DMS79 treated with DMSO at 0.1 percent for 48 hours (cell line): ENCODE measurements at regions not wholly inside any gene's neighbourhood (a gene's known extent, or its start where the extent isn't known, plus 50 kb on each side); places are given as distances from the start of the nearest gene placed in this dataset.
A peak's percentile ranks its signal among the peaks of the same experiment; 100 is the strongest.
"Not testable (repeated sequence)": the region's sequence is repeated elsewhere in the genome, so short reads cannot be mapped to it uniquely, and the experiment has no call there.

Experiments
- DNase-seq: peaks from one replicate; lab custom pipeline; 2025; lab: John Stamatoyannopoulos, UW

DNA sequence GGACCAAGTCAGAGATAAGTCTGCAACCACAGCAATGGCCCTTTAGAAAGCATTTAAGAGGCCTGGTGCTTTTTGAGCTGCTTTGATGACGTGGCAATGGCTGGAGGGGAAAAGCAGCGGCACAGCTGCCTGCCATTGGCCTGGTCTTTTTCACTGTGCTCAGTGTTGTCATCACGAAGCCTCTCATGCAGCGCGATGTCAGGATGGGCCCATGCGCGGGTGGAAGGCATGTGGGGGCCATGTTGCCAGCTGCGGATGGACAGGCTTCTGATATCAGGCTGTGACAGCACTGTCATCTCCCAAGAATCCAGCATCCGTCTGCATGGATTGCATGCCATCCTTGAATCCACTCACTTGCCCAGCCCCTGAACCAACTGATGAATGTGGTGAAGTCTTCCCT, 204.5 kb downstream of the ACKR3 start:
- peak; percentile 24 for DNase-seq

GRCh38 chr2:236775511-236775910, 205.9 kb downstream of the ACKR3 start:
- peak; percentile 32 for DNase-seq

DNA sequence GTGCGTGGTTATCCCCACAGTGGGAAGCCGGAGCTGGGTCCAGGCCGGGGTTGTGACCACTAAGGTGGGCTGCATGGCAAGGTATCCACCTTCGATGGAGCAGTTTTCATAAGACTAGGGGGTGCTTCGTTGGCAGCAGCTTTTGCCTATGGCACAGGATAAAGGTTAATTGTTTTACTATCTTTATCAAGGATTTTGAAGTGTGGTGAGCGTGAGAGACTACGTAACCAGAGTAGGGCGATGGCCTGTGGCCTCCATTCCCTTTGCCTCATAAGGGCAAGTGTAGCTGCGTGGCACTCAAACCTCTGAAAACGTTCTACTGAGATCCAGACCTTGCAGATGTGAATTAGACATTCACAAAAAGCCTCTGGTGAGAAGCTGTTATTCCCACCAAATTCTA, 206.6 kb downstream of the ACKR3 start:
- no peak for DNase-seq

DNA sequence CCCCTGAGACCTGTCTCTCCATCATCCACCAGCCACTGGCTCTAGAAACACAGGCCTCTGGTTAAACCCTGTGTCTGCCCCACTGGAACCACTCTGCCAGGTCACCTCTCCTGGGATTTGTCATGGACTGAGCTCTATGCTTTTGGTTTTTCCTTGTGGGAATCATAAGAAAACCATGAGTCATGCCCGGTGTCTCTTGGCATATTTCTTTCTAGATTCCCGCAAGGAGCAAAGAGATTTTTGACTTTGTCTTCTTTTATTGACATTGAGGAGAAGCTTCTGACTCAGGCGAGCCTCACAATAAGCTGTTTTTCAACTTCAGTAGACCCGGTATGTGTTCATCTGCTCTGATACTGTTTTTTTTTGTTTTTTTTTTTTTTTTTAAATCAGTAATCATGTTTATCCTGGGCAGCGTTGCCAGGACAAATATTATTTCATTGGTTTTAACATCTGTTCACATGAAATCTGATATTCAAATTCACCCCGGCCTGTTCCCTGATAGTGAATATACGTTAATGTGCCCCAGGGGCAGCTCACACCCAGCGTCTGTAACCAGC, 207.1 kb downstream of the ACKR3 start:
- peak; percentile 70 for DNase-seq

DNA sequence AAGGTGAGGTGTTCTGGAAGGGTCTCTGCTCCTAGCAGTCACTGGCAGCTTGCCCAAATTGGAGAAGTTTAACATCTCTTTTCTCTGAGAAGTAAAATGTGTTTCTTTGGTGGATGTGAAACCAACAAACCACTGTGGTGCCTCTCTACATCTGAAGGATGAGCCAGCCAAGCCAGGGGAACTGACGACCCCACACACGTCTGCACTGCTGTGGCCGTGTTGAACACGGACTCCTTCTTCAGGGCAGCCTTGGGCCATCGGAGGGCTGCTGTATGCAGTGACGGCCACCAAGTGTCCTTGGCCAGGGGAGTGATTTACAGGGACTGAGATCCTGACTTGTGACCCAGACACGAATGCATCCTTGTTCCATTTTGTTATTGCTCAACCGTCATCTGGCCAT, 207.8 kb downstream of the ACKR3 start:
- no peak for DNase-seq

DNA sequence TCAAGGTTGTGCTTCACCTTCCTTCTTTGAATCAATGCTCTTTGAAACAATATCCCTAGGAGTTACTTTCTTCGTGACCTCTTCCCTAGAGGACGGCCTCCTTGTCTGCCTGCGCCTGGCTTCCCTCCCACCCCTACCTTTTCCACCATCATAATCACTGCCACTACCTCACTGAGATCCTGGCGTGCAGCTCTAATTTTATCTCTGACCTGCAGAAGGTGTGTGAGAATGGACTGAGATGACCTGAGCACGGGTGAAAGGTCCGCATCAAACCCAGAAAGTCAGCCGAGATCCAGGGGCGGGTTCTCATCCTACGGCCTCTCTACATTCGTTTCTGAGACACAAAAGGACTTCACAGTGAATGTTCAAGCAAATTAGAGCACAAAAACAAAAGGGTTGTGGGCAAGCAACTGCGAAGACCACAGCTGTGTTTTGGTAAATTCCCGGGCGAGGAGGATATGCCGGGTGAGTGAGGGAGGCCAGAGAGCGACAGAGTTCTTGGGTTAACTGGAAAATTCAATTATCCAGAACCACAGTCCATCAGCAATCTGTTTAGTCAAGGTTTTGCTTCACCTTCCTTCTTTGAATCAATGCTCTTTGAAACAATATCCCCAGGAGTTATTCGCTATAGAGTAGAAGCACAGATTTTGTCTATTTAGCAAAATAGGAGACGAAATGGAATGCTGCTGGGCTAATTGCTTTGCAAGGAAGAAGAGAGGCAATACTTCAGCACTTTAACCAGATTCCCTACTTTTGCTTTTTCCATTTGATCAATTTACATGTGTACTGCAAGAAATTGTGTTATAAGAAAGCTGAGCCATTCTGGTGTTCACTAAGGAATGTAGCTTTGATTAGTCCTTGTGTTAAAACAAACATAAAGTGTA, 212.6 kb downstream of the ACKR3 start:
- DNase-seq = no peak

DNA sequence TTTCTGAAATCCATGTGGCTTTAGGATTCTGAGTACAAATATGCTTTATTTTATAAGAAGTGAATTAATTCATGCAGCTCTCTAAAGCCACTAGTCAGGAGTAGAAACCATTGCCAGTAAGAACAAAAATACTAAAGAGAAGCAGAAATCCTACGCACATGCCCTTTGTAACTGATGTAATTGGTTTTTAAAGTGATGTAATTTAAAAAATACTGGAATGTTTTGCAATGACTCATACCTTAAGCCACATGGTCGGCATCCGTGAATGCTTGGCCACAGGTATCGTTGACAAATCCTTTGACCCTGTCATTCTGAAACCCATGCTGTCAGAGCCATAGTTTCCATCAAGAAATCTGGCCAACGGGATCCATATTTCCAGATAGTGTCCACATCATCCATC, 213.3 kb downstream of the ACKR3 start:
- no peak for DNase-seq

DNA sequence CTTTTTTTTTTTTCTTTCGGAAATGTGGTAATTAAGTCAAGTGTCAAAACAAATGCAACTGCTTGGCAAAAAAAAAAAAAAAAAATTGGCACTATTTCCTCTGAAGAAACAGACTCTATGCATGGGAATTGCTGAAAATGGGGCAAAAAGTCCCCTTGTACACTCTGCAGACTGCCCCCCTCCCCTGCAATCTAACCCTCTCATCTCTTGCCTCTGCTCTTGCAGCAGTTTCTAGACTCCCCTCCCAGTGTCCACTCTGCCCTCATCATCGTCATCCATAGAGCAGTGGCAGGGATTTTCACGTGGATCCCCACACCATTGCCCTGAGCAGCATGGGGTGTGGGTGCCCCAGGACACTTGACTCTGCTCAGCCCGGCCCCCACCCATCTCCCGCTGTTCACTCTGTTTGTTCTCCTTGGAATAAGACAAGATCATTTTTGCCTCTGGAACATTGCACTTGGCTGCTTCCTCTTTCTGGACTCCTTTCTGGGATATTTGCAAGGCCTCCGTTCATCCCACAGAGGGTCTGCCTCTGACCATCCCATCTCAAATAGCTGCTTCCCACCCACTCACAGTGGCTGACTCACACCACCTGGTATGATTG, 213.9 kb downstream of the ACKR3 start:
- no peak for DNase-seq

DNA sequence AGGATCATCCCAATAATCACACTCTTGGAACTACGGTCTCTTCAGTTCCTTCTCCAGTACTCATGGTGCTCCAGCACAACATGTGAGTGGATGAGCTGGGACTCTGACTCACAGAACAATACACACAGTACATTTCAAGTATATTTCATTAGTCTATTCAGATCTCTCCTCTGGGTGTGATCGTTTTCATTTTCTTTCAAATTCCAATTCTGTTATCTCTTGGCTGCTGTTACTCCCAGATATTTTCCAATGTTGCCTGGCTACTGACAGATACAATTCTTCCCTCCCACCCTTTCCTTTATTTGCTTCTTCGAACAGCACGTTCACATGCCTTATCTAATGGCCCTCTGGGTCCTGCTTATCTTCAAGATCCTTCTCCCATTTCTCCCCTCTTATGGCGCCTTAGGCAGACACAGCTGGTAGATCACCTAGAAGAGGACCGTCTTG, 216.0 kb downstream of the ACKR3 start:
- no peak for DNase-seq

DNA sequence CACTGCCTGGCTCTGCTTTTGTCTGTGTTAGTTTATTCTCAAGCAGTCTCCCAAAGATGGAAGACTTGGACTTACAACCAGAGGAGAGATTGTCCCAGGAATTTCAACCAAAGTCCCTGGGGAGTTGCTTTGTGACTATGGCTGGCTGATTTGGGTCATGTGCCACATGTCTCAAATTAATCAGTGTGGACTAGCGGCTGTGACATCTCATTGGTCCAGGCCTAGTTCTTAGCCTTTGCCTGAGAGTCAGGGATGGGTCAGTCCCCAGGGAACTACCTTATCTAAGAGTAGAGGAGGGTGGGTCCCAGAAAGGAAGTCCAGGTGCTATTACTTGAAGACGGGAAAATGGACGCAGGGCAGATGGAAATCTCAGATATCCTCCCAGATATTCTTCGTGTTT, 217.1 kb downstream of the ACKR3 start:
- no peak for DNase-seq

DNA sequence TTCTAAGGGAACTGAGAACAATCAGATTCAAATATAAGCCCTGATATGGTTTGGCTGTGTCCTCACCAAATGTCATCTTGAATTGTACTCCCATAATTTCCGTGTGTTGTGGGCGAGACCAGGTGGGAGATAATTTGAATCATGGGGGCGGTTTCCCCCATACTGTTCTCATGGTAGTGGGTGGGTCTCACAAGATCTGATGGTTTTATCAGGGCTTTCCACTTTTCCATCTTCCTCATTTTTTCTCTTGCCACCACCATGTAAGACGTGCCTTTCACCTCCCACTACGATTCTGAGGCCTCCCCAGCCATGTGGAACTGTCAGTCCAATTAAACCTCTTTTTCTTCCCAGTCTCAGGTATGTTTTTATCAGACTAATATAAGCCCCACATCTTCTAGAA, 217.8 kb downstream of the ACKR3 start:
- DNase-seq = not testable (repeated sequence)

- no peak for DNase-seq
Measured at GRCh38 chr2:236787885-236788284, 218.3 kb downstream of the ACKR3 start.

- DNase-seq = no peak
Measured at GRCh38 chr2:236790963-236791362, 221.3 kb downstream of the ACKR3 start.

- no peak for DNase-seq
Measured at GRCh38 chr2:236793023-236794011, 223.7 kb downstream of the ACKR3 start.

- DNase-seq = peak; percentile 57
Measured at GRCh38 chr2:236794176-236794957, 224.7 kb downstream of the ACKR3 start.

- no peak for DNase-seq
Measured at GRCh38 chr2:236795169-236795860, 225.7 kb downstream of the ACKR3 start.

- DNase-seq = no peak
Measured at GRCh38 chr2:236795861-236796219, 226.2 kb downstream of the ACKR3 start.

DNA sequence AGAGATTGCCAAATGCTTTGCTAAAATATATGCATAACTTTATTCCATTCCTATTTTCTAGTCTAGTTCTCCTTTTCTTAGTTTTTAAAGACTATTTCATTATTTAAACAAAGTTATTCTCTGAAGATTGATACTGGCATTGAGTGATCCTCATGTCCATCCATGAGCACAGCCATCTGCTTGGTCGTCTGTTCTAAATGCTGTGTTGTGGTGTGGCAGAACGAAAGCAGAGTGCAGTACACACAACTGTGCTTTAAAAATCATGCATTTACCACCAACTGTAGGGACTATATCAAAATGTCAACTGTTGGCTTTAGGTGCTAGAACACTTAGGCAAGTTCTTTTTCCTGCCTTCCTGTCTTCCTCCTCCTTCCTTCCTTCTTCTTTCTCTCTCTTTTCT, 226.6 kb downstream of the ACKR3 start:
- no peak for DNase-seq

GRCh38 chr2:236797411-236797810, 227.8 kb downstream of the ACKR3 start:
- DNase-seq = no peak

DNA sequence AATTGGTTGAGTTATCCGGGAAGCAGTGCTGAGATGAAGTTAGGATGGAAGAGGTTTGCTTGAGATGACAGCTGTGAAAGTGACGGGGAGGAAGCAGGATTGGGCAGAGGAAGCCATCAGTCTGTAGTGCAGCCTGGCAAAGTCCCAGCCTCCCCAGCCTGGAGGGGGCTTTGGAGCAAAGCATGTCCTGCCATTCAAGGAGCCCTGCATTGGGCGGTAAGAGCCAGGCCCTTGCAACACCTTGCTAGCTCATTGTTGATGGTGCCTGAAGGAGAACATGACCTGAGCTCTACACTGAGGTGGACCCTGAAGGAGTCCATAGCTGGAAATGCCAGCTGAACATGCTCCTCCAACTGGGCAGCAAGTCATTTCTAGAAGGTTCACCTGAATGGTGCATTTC, 228.9 kb downstream of the ACKR3 start:
- no peak for DNase-seq
